ENCODE measurements at regions not wholly inside any gene's neighbourhood (a gene's known extent, or its start where the extent isn't known, plus 50 kb on each side); places are given as distances from the start of the nearest gene placed in this dataset.

DNA sequence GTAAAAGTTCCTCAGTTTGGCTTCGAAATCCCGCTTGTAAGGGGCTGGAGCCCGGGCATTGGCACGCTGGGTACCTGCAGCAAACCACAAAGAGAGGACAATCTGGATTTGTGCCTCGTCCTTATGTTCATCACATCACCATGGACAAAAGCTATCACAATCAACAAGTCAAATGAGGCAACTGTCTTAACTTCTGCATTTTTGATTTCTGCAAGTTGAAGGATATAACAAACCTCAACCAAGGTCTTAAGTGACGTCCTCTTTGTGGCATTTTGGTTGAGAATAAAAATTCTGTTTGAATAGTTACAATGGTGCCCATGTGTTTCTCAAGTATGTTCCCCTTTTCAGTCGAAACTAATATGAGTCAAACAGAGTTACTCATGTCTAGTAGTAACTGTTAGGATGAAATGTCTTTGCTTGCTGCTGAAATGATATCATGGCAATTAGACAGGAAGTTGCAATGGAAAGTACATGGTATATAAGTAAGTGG is 70.8 kb upstream of the STK17B start:
- TF ChIP-seq GATA3 (IDR thresholded peaks at IDR 0.05; ENCODE audit: low read depth, low read length) (no peak), GATA2 (IDR thresholded peaks at IDR 0.05; ENCODE audit: low read depth, low read length) (no peak)

DNA sequence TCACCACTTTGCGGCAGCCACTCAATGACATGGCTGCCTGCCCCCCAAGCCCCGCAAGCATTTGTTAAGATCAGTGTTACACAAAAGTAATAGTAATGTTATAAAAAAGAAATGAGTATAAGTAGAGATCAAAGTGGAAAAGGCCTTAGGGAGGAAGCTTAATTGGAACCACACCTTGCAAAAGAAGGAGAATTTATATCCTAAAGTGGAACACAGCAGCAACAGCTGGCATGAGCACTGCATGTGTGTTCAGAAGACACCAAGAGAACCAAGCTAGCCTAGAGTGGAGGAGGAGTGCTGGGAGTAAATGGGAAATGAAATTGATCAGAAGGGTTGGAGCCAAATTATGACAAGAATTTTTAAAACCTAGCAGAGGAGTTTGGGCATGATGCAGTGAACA is 73.1 kb upstream of the STK17B start:
- no peak for TF ChIP-seq GATA2 (IDR thresholded peaks at IDR 0.05; ENCODE audit: low read depth, low read length)

DNA sequence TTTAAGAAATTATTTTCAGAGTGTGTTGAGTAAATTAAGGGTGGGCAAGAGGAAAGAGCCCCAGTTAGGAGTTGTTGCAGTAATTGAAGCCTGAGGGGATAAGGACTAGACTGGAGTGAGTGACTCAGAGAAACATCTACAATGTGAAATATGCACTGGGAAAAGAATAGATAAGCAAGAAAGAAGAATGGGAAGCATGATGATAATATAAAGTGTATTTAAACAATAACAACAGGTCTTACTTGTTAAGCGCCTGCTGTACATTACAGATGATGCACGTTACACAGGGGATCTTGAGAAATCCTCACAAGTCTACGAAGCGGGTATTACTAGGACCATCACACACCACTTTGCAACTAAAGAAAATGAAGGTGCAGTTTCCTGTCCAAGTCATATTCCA is 73.6 kb upstream of the STK17B start:
- TF ChIP-seq GATA3 (IDR thresholded peaks at IDR 0.05; ENCODE audit: low read depth, low read length) = no peak
- TF ChIP-seq GATA2 (IDR thresholded peaks at IDR 0.05; ENCODE audit: low read depth, low read length) = no peak

DNA sequence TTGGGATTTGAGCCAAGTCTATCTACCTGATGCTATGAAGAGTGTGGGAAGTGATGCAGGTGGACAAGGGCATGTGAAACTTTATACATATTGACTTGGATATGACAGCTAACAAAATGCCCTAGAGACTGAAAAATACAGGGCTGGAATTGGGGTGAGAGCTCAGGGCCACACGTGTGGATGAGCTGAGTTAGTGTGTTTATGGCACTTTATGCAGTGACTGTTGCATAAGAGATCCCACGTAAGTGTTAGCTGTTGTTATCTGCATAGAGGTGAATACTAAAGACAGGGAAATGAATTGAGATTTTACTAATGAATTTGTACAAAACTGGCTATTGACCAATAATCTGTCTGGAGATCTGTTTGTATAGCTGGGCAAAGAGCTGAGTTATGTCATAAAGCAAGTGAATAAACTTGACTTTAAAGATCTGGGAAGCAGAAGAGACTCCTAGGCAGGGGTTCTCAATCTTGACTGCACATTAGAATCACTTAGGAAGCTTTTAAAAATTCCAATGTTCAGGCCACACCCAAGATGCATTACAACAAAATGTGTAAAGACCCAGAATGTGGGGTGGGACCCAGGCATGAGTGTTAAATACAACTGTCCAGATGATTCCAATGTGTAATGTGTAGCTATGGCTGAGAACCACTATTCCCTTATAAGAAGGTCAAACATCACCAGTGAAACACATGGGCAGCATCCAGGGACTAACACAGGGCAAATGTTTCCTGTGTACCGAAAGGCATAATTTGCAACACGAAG is 74.2 kb upstream of the STK17B start:
- TF ChIP-seq GATA2 (IDR thresholded peaks at IDR 0.05; ENCODE audit: low read depth, low read length) (no peak), GATA3 (IDR thresholded peaks at IDR 0.05; ENCODE audit: low read depth, low read length) (no peak)

DNA sequence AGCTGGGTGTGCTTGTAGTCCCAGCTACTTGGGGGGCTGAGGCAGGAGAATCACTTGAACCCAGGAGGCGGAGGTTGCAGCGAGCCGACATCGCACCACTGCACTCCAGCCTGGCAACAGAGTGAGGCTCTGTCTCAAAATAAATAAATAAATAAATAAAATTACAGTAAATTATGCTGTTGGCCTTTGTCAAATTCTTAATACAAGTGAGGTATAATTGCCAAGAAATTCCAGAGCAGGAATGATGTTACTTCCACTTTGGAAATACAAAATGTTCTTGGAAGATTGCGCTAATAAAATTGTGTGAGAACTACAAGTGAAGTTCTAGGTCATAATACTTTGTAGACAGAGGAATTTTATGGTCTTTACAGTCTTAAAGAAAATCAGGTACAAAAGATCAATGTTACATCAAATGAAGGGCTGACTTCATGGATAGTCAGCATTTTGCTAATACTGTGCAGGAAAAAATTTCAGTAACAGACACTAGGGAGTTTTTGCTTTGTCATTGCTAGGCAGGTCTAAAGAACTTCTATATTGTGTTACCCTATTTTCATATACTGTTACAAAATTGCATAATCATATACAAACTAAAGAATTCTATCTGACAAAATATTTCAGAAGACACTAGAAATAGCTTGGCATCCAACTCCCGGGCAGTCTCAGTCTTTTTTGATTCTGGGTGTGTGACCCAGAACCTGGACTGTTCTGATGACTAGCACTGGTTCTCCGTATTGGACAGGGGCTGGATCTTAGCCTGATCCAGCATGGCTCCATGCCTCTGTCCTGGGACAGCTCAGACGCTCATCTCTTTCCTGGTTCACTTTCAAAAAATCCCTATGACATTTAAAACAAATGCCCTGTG is 76.0 kb upstream of the STK17B start:
- TF ChIP-seq GATA2 (IDR thresholded peaks at IDR 0.05; ENCODE audit: low read depth, low read length) (no peak), GATA3 (IDR thresholded peaks at IDR 0.05; ENCODE audit: low read depth, low read length) (no peak)

DNA sequence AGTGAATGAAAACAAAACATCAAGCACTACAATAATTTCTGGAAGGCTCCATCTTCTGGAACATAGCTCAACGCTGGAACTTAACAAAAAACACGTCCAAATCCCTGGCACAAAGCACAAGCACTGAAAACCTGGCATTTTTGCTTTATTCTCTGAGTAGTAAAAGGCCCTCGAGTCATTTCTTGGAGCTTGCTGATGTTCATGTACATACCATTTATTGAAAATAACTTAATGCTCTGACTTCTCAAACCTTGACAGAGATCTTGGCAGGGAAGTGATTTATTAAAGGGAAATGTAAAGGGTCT is 76.5 kb upstream of the STK17B start:
- TF ChIP-seq GATA2 (IDR thresholded peaks at IDR 0.05; ENCODE audit: low read depth, low read length) (no peak), GATA3 (IDR thresholded peaks at IDR 0.05; ENCODE audit: low read depth, low read length) (no peak)

DNA sequence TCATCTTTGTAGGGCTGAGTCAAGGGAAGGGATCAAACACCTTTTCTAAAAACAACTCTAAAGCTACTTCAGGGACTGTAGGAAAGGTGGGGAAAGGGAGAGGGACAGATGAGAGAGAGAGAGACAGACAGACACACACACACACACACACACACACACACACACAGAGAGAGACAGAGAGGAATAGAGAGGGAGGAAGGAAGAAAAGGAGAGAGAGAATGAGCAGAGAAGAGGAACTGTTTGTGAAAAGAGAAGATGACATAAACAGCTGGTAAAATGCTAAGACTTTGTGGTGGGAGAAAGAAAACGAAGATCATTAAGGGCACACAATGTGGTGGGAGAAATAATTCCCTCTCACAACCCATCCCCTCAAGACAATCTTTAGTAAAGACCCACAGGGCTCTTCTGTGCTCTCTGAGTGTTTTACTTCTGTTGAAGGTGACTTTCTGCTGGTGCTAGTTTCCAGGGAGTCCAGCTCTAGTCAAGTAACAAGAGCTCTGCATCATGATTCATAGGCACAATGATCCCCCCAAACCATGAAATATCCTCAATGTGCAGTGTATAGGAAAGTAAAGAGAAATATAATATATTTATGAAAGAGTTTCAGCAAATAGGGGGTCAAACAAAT is 77.2 kb upstream of the STK17B start:
- TF ChIP-seq GATA2 (IDR thresholded peaks at IDR 0.05; ENCODE audit: low read depth, low read length) (no peak), GATA3 (IDR thresholded peaks at IDR 0.05; ENCODE audit: low read depth, low read length) (no peak)

DNA sequence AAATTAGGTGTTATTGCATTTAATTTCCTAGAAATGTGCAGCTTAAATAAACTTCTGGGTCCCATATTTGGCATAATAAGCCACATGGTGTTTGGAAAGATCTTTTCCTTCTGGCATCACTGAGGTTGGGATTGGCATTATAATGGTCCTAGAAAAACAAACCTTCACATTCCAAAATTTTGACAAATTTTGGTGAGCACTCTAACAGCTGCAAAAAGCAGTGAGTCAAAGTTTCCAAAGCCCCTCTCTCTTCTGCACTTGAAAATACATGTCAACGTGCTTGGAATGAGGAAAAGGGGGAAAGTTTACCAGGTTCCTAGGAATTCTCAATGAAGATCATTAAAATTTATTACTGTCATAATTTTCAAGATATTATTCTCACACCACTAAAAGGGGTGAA is 77.8 kb upstream of the STK17B start:
- no peak for TF ChIP-seq GATA2 (IDR thresholded peaks at IDR 0.05; ENCODE audit: low read depth, low read length)
- TF ChIP-seq GATA3 (IDR thresholded peaks at IDR 0.05; ENCODE audit: low read depth, low read length) = no peak

DNA sequence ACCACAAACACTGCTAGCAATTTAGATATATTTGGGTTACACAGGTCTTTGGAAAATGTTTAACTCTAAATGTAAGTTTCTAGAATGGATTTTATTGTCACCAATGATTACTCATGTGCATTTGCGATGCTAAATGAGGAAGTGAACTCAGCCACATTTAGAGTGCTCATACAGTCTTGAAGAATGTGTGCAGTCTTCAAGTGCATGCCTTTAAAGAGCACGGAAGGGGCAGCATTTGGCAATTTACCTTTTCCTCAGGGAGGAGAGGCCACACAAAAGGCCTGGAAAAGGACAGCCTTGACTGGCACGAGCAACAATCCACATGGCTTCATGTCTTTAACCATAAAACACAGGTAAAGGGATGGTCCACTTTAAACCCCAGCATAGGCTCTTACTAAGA is 78.5 kb upstream of the STK17B start:
- TF ChIP-seq GATA3 (IDR thresholded peaks at IDR 0.05; ENCODE audit: low read depth, low read length) = no peak
- no peak for TF ChIP-seq GATA2 (IDR thresholded peaks at IDR 0.05; ENCODE audit: low read depth, low read length)

DNA sequence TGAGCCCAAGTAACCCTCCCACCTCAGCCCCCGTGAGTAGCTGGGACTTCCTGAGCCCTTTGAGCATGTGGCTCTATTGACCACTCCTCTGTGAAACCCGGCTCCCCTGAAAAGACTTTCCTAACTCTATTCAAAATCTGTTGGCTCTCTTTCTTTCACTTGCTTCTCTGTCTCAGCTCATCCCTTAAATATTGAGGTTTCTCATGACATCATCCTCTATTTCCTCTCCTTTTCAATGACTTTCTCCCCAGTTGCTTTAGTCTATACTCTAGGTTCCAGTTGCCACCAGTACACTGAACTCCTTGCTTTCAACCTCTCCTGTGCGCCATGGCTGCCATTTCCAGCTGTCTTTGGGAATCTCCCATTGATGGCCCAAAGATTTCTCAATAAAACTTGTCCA is 79.8 kb upstream of the STK17B start:
- TF ChIP-seq GATA2 (IDR thresholded peaks at IDR 0.05; ENCODE audit: low read depth, low read length) = no peak
- no peak for TF ChIP-seq GATA3 (IDR thresholded peaks at IDR 0.05; ENCODE audit: low read depth, low read length)

DNA sequence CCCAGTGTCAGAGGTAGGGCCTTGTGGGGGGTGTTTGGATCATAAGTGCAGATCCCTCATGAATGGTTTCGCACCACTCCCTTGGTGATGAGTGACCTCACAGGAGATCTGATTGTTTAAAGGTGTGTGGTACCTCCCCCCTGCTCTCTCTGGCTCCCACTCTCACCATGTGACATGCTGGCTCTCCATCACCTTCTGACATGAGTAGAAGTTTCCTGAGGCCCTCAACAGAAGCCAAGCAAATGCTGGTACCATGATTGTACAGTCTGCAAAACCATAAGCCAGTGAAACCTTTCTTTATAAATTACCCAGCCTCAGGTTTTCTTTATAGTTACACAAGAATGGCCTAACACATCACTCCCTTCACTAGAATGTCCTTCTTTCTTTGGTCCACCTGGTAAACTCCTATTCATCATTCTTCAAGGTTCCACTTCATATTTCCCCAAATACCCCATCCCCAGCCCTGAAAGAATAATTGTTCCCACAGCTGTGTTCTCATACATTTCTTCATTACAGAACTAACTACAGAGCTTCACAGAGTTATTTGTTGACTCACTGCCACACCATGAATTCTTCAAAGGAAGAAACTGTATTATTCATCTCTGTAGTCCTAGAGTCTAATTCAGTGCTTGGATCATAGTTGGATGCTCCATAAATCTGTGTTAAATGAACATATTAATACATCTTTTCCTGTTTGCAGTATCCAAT is 81.2 kb upstream of the STK17B start:
- no peak for TF ChIP-seq GATA3 (IDR thresholded peaks at IDR 0.05; ENCODE audit: low read depth, low read length)
- no peak for TF ChIP-seq GATA2 (IDR thresholded peaks at IDR 0.05; ENCODE audit: low read depth, low read length)

DNA sequence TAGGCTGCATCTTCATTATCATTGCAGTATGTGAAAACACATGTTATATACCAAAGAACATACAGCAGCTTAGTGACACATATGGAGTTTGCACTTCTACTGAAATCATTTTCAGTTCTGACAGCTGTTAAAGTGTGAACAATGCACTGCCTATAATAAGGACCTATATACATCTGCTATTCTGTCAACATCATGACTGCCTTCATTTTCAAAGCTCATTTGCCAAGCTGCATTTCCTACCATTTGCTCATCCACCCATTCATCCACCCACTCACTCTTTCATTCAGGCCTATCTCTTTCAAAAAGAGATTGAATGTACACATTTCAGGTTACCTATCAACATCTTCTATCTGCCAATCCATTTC is 81.7 kb upstream of the STK17B start:
- TF ChIP-seq GATA3 (IDR thresholded peaks at IDR 0.05; ENCODE audit: low read depth, low read length) = no peak
- no peak for TF ChIP-seq GATA2 (IDR thresholded peaks at IDR 0.05; ENCODE audit: low read depth, low read length)

DNA sequence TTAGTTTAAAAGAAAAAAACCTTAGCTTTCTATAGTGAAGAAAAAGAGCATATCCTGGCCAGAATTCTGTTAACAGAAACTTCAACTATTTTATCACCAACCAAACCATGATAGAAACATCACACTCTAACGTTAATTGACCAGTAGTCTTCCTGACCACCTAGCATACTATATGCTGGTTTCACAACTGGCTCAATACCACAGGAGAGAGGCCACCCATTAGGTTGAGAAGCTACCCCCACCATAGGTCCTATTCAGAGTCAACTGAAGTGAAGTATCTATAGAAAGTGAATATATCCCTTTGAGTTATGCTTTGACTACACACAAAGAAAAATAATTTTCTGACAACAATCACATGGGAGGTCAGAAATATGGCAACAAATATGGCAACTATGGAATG is 85.2 kb upstream of the STK17B start:
- TF ChIP-seq GATA3 (IDR thresholded peaks at IDR 0.05; ENCODE audit: low read depth, low read length) (no peak), GATA2 (IDR thresholded peaks at IDR 0.05; ENCODE audit: low read depth, low read length) (no peak)

DNA sequence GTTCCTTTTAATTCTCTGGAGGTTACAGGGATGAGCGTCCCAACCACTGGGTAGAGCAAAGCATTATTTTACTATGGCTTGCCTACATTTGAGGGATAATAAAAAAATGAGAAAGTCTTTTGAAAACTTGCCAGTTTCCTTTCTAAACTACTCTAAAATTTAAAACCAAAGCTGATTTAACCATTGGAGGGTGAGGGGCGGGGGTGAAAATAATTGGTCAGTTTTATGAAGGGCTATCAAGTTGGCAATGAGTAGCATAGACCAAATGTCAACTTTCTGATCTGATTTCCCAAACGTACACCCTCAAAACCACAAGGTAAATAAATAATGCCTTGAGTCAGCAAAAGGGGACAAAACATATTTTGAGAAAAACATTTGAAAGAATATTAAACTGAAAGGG is 85.7 kb upstream of the STK17B start:
- TF ChIP-seq GATA2 (IDR thresholded peaks at IDR 0.05; ENCODE audit: low read depth, low read length) (no peak), GATA3 (IDR thresholded peaks at IDR 0.05; ENCODE audit: low read depth, low read length) (no peak)

All from SH-SY5Y (cell line).